ENCODE measurements at regions not wholly inside any gene's neighbourhood (a gene's known extent, or its start where the extent isn't known, plus 50 kb on each side); places are given as distances from the start of the nearest gene placed in this dataset.

- TF ChIP-seq, protein P1, sequence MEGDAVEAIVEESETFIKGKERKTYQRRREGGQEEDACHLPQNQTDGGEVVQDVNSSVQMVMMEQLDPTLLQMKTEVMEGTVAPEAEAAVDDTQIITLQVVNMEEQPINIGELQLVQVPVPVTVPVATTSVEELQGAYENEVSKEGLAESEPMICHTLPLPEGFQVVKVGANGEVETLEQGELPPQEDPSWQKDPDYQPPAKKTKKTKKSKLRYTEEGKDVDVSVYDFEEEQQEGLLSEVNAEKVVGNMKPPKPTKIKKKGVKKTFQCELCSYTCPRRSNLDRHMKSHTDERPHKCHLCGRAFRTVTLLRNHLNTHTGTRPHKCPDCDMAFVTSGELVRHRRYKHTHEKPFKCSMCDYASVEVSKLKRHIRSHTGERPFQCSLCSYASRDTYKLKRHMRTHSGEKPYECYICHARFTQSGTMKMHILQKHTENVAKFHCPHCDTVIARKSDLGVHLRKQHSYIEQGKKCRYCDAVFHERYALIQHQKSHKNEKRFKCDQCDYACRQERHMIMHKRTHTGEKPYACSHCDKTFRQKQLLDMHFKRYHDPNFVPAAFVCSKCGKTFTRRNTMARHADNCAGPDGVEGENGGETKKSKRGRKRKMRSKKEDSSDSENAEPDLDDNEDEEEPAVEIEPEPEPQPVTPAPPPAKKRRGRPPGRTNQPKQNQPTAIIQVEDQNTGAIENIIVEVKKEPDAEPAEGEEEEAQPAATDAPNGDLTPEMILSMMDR (IDR thresholded peaks at IDR 0.05) = no peak
- TF ChIP-seq POLR2A (IDR thresholded peaks at IDR 0.05) = no peak
These were observed 62.2 kb downstream of the CCDC71L start for GRCh38 chr7:106598663-106599342.
